Brain microvascular endothelial cell (primary cell): ENCODE measurements at regions not wholly inside any gene's neighbourhood (a gene's known extent, or its start where the extent isn't known, plus 50 kb on each side); places are given as distances from the start of the nearest gene placed in this dataset.
A peak's percentile ranks its signal among the peaks of the same experiment; 100 is the strongest.

Experiments used
- DNase-seq: peaks from one replicate; pipeline ENCODE4 v3.0.0-alpha.2; 2020
- H3K27ac ChIP-seq: fragments of 250-450 bp; sonication (Bioruptor Pico); 2 replicates; pipeline ENCODE4 v1.5.1; 2020; ENCODE audit warnings: mild to moderate bottlenecking, moderate library complexity
- H3K27me3 ChIP-seq: fragments of 250-450 bp; sonication (Bioruptor Pico); replicated peaks from 2 replicates; pipeline ENCODE4 v1.5.1; 2020; ENCODE audit warnings: mild to moderate bottlenecking
- H3K36me3 ChIP-seq: fragments of 250-450 bp; sonication (Bioruptor Pico); replicated peaks from 2 replicates; pipeline ENCODE4 v1.5.1; 2020; ENCODE audit warnings: mild to moderate bottlenecking
- H3K4me3 ChIP-seq: 2 replicates; pipeline ENCODE4 v1.5.1; 2011; ENCODE audit warnings: low read depth, mild to moderate bottlenecking, control low read depth, low read length, moderate library complexity
- CTCF ChIP-seq: IDR thresholded peaks from 2 replicates; pipeline ENCODE4 v1.5.1; 2011; ENCODE audit warnings: low read depth, mild to moderate bottlenecking, moderate library complexity, low read length, control low read depth, inconsistent platforms; ENCODE audit errors: missing control alignments
- in situ Hi-C: cut with HindIII; loops from 2 replicates; pipeline ENCODE4 v1.10.0; 2017; ENCODE audit warnings: low sequenced_read_pairs, low pct_ligation_motif_present

GRCh38 chr2:67600222-67600871 lies 203.2 kb downstream of the ETAA1 start:
- no peak for TF ChIP-seq CTCF
- Histone ChIP-seq H3K36me3 (no peaks in the 10 kb centered on the region), H3K4me3 (no peak overlapping the region), H3K27ac (no peak overlapping the region), H3K27me3 (no peaks in the 10 kb centered on the region)
- no peak for DNase-seq
- in situ Hi-C loops: no loop called here

- in situ Hi-C loops: no loop called here
- H3K27ac ChIP-seq: no peak overlapping the region
- H3K27me3 ChIP-seq: no peaks in the 10 kb centered on the region
- H3K4me3 ChIP-seq: no peak overlapping the region
- H3K36me3 ChIP-seq: no peaks in the 10 kb centered on the region
- DNase-seq: peak; percentile 39
- no peak for TF ChIP-seq CTCF
Observed at GRCh38 chr2:67600946-67601345, 203.8 kb downstream of the ETAA1 start.

GRCh38 chr2:67604360-67604759 lies 207.2 kb downstream of the ETAA1 start:
- Histone ChIP-seq H3K27ac (no peak overlapping the region), H3K4me3 (no peak overlapping the region), H3K36me3 (no peaks in the 10 kb centered on the region), H3K27me3 (no peaks in the 10 kb centered on the region)
- DNase-seq: no peak
- TF ChIP-seq CTCF: no peak
- in situ Hi-C loops: no loop called here

- no peak for DNase-seq
- no peaks in the 10 kb centered on the region for H3K36me3 ChIP-seq
- no peak for TF ChIP-seq CTCF
- H3K4me3 ChIP-seq: no peak overlapping the region
- H3K27me3 ChIP-seq: no peaks in the 10 kb centered on the region
- H3K27ac ChIP-seq: no peak overlapping the region
- in situ Hi-C loops: no loop called here
Observed at GRCh38 chr2:67612576-67613042, 215.5 kb downstream of the ETAA1 start.

GRCh38 chr2:67613227-67613626 lies 216.1 kb downstream of the ETAA1 start:
- H3K27ac ChIP-seq: no peak overlapping the region
- in situ Hi-C loops: no loop called here
- H3K27me3 ChIP-seq: no peaks in the 10 kb centered on the region
- H3K4me3 ChIP-seq: no peak overlapping the region
- no peaks in the 10 kb centered on the region for H3K36me3 ChIP-seq
- TF ChIP-seq CTCF: no peak
- no peak for DNase-seq

GRCh38 chr2:67614454-67614853 lies 217.3 kb downstream of the ETAA1 start:
- no peak overlapping the region for H3K27ac ChIP-seq
- no peaks in the 10 kb centered on the region for H3K27me3 ChIP-seq
- no peaks in the 10 kb centered on the region for H3K36me3 ChIP-seq
- no peak overlapping the region for H3K4me3 ChIP-seq
- TF ChIP-seq CTCF: no peak
- DNase-seq: no peak
- in situ Hi-C loops: no loop called here
